ENCODE measurements at regions not wholly inside any gene's neighbourhood (a gene's known extent, or its start where the extent isn't known, plus 50 kb on each side); places are given as distances from the start of the nearest gene placed in this dataset.

DNA sequence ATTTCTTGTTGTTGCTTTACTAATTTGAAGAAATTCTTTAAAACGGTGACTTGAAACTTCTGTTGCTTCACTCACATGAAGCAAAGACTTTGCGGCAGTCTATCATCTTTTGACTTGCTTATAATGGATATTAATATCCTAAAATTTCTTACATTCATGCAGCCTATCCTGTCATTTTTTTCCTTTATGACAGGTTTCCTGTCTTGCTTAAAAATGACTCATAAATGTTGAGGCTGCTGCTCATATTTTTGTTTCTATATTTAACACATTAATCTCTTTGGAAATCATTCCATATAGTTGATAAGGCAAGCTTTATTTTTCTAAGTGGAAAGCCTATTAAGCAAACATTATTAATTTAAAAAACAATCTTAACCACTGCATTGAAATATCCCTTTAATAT, 176.6 kb upstream of the GALNTL6 start:
- TF ChIP-seq CTCF (IDR thresholded peaks at IDR 0.05) = no peak
- no peak for TF ChIP-seq POLR2A (IDR thresholded peaks at IDR 0.05)

Measured in testis (tissue), 2 donors.